NT2/D1 (cell line): ENCODE measurements at regions not wholly inside any gene's neighbourhood (a gene's known extent, or its start where the extent isn't known, plus 50 kb on each side); places are given as distances from the start of the nearest gene placed in this dataset.

Experiments used
- SUZ12 ChIP-seq: IDR thresholded peaks from 2 replicates; pipeline ENCODE4 v1.6.1; 2011; ENCODE audit not compliant: insufficient read length, insufficient read depth; ENCODE audit errors: extremely low read depth
- YY1 ChIP-seq: IDR thresholded peaks from 2 replicates; pipeline ENCODE4 v1.6.1; 2011; ENCODE audit not compliant: insufficient read length, insufficient read depth
- ZNF274 ChIP-seq: IDR thresholded peaks from 2 replicates; pipeline ENCODE4 v1.6.1; 2011; ENCODE audit warnings: mild to moderate bottlenecking, low read depth, low read length

- no peak for TF ChIP-seq YY1
- no peak for TF ChIP-seq SUZ12
- TF ChIP-seq ZNF274: no peak
These were observed 50.6 kb upstream of the IRX6 start for GRCh38 chr16:55273356-55273755.
